ENCODE measurements at regions not wholly inside any gene's neighbourhood (a gene's known extent, or its start where the extent isn't known, plus 50 kb on each side); places are given as distances from the start of the nearest gene placed in this dataset.

DNA sequence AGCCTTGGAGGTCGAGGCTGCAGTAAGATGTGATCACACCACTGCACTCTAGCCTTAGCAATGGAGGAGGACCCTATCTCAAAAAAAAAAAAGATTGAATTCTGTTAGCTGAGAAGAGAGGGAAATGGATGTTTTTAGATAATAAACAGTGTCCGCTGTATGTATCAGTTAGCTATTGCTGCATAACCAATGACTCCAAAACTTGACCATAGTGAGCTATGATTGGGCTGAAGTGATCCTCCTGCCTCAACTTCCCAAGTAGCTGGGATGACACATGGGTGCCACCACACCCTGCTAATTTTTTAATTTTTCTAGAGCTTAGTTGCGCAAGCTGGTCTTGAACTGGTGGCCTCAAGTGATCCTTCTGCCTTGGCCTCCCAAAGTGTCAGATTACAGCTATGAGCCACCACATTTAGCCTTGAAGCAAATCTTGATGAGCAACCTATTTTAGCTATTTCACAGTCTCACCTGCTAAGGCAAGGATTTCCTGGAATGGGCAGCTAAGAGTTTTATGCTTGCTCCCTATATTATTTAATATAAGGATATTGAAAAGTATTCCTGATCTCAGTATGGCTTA is 68.3 kb upstream of the ATF7IP2 start:
- H3K36me3 ChIP-seq: no peaks in the 10 kb centered on the region
- no peak for TF ChIP-seq POLR2AphosphoS5 (IDR thresholded peaks at IDR 0.05; ENCODE audit: insufficient read depth in 1 of 2, low read depth in 1 of 2)
- TF ChIP-seq CTCF (IDR thresholded peaks at IDR 0.05): no peak
- TF ChIP-seq POLR2A (IDR thresholded peaks at IDR 0.05): no peak
- no peaks in the 10 kb centered on the region for H3K27me3 ChIP-seq
- H3K4me3 ChIP-seq: no peak overlapping the region
- H3K4me1 ChIP-seq: no peaks in the 10 kb centered on the region
- no peaks in the 10 kb centered on the region for H3K9me3 ChIP-seq
- no peak for DNase-seq (ENCODE audit: extremely low spot score in 2 of 2)
- intact Hi-C loops (cut with DNase I): no loop called here
- no peak overlapping the region for H3K27ac ChIP-seq

DNA sequence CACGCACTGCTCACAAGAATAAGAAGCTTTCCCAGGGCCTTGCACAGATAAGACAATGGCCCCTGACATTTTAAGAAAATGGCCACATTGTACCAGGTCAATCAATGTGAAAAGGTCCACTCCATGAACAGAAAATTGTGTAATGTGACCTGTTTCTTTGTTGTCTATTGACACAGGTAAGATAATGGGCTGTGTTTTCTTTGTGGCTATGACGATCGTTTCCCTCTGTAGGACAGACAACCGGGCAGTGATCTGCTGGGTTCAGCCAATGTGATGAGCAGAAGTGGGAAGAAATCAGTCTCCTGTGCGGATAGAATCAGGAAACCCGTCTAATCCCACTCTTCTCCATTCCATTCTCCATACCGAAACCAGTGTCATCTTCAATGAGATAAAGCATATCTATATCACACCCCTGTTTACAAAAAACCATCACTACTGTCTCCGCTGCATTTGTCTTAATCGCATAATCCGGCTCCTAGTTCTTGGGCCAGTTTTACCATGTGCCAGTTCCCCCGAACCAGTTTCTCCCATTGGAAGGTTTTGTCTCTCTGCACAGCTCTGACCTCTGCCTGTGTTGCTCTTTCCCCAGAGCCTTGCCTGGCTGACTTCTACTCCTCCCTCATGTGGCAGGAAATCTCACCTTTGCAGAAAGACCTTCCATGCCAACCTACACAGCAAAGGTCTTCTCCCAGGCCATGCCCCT is 66.9 kb upstream of the ATF7IP2 start:
- Histone ChIP-seq H3K27me3 (no peaks in the 10 kb centered on the region), H3K9me3 (no peaks in the 10 kb centered on the region), H3K27ac (no peak overlapping the region), H3K36me3 (no peaks in the 10 kb centered on the region), H3K4me3 (no peak overlapping the region), H3K4me1 (no peaks in the 10 kb centered on the region)
- TF ChIP-seq CTCF (IDR thresholded peaks at IDR 0.05): no peak
- no peak for TF ChIP-seq POLR2A (IDR thresholded peaks at IDR 0.05)
- no peak for TF ChIP-seq POLR2AphosphoS5 (IDR thresholded peaks at IDR 0.05; ENCODE audit: insufficient read depth in 1 of 2, low read depth in 1 of 2)
- no peak for DNase-seq (ENCODE audit: extremely low spot score in 2 of 2)
- intact Hi-C loops (cut with DNase I): no loop called here

GRCh38 chr16:10321407-10322387 is 64.2 kb upstream of the ATF7IP2 start:
- Histone ChIP-seq H3K4me1 (no peaks in the 10 kb centered on the region), H3K9me3 (no peaks in the 10 kb centered on the region), H3K4me3 (no peak overlapping the region), H3K27ac (no peak overlapping the region), H3K36me3 (no peaks in the 10 kb centered on the region), H3K27me3 (no peaks in the 10 kb centered on the region)
- no peak for DNase-seq (ENCODE audit: extremely low spot score in 2 of 2)
- intact Hi-C loops (cut with DNase I): no loop called here
- no peak for TF ChIP-seq POLR2A (IDR thresholded peaks at IDR 0.05)
- no peak for TF ChIP-seq POLR2AphosphoS5 (IDR thresholded peaks at IDR 0.05; ENCODE audit: insufficient read depth in 1 of 2, low read depth in 1 of 2)
- TF ChIP-seq CTCF (IDR thresholded peaks at IDR 0.05): no peak

GRCh38 chr16:10322723-10323527 is 62.9 kb upstream of the ATF7IP2 start:
- H3K9me3 ChIP-seq: no peaks in the 10 kb centered on the region
- no peaks in the 10 kb centered on the region for H3K36me3 ChIP-seq
- H3K27me3 ChIP-seq: no peaks in the 10 kb centered on the region
- no peak overlapping the region for H3K4me3 ChIP-seq
- intact Hi-C loops (cut with DNase I): no loop called here
- no peaks in the 10 kb centered on the region for H3K4me1 ChIP-seq
- no peak for DNase-seq (ENCODE audit: extremely low spot score in 2 of 2)
- no peak for TF ChIP-seq POLR2AphosphoS5 (IDR thresholded peaks at IDR 0.05; ENCODE audit: insufficient read depth in 1 of 2, low read depth in 1 of 2)
- TF ChIP-seq POLR2A (IDR thresholded peaks at IDR 0.05): no peak
- no peak for TF ChIP-seq CTCF (IDR thresholded peaks at IDR 0.05)
- H3K27ac ChIP-seq: no peak overlapping the region
